ENCODE measurements at regions not wholly inside any gene's neighbourhood (a gene's known extent, or its start where the extent isn't known, plus 50 kb on each side); places are given as distances from the start of the nearest gene placed in this dataset.

DNA sequence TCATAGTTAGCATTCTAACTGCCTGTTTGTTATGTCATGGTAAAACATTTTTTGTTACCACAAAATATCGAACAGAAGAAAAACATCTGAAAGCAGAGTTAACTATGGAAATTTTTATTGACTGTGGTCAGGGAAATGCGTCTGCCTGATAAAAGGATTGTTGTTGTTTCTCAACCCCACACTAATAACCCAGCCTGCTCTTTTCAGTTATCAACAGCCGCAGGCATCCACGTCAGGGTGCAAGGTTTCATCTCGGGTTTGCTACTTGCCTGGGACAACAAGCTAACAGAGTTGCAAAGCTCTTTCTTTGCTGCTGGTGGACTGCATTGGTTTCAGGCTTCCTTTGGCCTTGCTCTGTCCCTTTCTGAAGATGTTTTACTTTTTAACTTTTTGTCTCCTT is 969.2 kb downstream of the CDH18 start:
- Histone ChIP-seq H3K9ac (ENCODE audit: extremely low read depth, insufficient read length, low read length) (no peak overlapping the region), H3K18ac (ENCODE audit: insufficient read length, low read depth, low read length) (no peak overlapping the region), H2AFZ (ENCODE audit: low read length) (peak overlapping the region; percentile 36), H3K23me2 (ENCODE audit: insufficient read length, low read depth, low read length, poor library complexity, severe bottlenecking) (no peaks in the 10 kb centered on the region), H3K27me3 (ENCODE audit: insufficient read depth, low read length) (no peaks in the 10 kb centered on the region), H3K27ac (ENCODE audit: insufficient read length, low read depth, low read length) (no peak overlapping the region), H2AK5ac (ENCODE audit: insufficient read length, low read length) (no peak overlapping the region), H3K79me2 (ENCODE audit: insufficient read depth, low read length) (peaks cover 3% of the 10 kb centered on the region; the same call in 1 of the 2 replicates), H3K4ac (ENCODE audit: low read depth, low read length) (no peak overlapping the region), H3K14ac (ENCODE audit: insufficient read depth, low read length) (no peak overlapping the region), H2BK20ac (ENCODE audit: low read depth, low read length, poor library complexity, severe bottlenecking) (no peak overlapping the region), H4K5ac (ENCODE audit: insufficient read length, low read depth, low read length) (no peak overlapping the region), H4K20me1 (ENCODE audit: control insufficient read depth, insufficient read depth, insufficient read length) (no peaks in the 10 kb centered on the region), H3K4me1 (ENCODE audit: insufficient read depth, low read length) (no peaks in the 10 kb centered on the region), H3K4me2 (ENCODE audit: insufficient read depth, insufficient read length, low read length) (no peak overlapping the region), H3K56ac (ENCODE audit: insufficient read length, low read depth, low read length) (no peak overlapping the region), H2BK15ac (ENCODE audit: low read depth, low read length) (no peak overlapping the region), H4K8ac (replicated peaks; ENCODE audit: insufficient read length, low read depth, low read length) (no peak overlapping the region), H3K23ac (ENCODE audit: insufficient read length, low read depth, low read length) (no peak overlapping the region), H2BK120ac (ENCODE audit: low read depth, low read length, poor library complexity, severe bottlenecking) (no peak overlapping the region), H3T11ph (ENCODE audit: low read length) (no peak overlapping the region), H2BK12ac (ENCODE audit: insufficient read length, low read depth, low read length) (no peak overlapping the region), H3K9me3 (ENCODE audit: control insufficient read depth, low read depth, low read length) (no peaks in the 10 kb centered on the region), H3K79me1 (ENCODE audit: insufficient read depth, low read depth, low read length, poor library complexity, severe bottlenecking) (no peaks in the 10 kb centered on the region), H2BK5ac (ENCODE audit: insufficient read length, low read length) (no peak overlapping the region), H4K91ac (ENCODE audit: insufficient read length, low read depth, low read length) (no peak overlapping the region)
- WGBS (ENCODE audit: extremely low coverage, insufficient read length, low lambda C conversion rate), result no CpG with 5 or more reads among the region's 5 CpGs
- no peak overlapping the region for H3K4me3 Mint-ChIP-seq
- H3K36me3 Mint-ChIP-seq (ENCODE audit: insufficient read depth in 1 of 3, low read depth in 3 of 3), result no peaks in the 10 kb centered on the region
- peaks cover 6 to 8% of the 10 kb centered on the region in 2 experiments; a peak in 3 of 4 replicates for H3K4me1 Mint-ChIP-seq
- no peaks in the 10 kb centered on the region for H3K27me3 Mint-ChIP-seq (ENCODE audit: low read depth)
- H3K9me3 Mint-ChIP-seq, result no peaks in the 10 kb centered on the region; a peak in 1 of 5 replicates
- TF ChIP-seq, protein P1, sequence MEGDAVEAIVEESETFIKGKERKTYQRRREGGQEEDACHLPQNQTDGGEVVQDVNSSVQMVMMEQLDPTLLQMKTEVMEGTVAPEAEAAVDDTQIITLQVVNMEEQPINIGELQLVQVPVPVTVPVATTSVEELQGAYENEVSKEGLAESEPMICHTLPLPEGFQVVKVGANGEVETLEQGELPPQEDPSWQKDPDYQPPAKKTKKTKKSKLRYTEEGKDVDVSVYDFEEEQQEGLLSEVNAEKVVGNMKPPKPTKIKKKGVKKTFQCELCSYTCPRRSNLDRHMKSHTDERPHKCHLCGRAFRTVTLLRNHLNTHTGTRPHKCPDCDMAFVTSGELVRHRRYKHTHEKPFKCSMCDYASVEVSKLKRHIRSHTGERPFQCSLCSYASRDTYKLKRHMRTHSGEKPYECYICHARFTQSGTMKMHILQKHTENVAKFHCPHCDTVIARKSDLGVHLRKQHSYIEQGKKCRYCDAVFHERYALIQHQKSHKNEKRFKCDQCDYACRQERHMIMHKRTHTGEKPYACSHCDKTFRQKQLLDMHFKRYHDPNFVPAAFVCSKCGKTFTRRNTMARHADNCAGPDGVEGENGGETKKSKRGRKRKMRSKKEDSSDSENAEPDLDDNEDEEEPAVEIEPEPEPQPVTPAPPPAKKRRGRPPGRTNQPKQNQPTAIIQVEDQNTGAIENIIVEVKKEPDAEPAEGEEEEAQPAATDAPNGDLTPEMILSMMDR (conservative IDR thresholded peaks at IDR 0.05), result no peak
- DNase-seq, result no peak
- H3K27ac Mint-ChIP-seq, result peak overlapping the region in 2 of 3 experiments; percentile 9 to 44; a peak in 3 of 7 replicates

All from H9 (cell line).